WTC11 (cell line): ENCODE measurements at regions not wholly inside any gene's neighbourhood (a gene's known extent, or its start where the extent isn't known, plus 50 kb on each side); places are given as distances from the start of the nearest gene placed in this dataset.

Experiments
- ATAC-seq: fragments of 200-7000 bp; cut with Tn5 transposase; 2 replicates; pipeline ENCODE4 v1.10.0; 2021; ENCODE audit warnings: mild to moderate bottlenecking, moderate library complexity
- CTCF ChIA-PET: fragments of 300-600 bp; sonication (Branson Sonifier 250); formaldehyde crosslinking; loops from one replicate; lab custom pipeline; 2021; ENCODE audit warnings: antibody characterized with exemption; lab: Charles Lee
- POLR2A ChIA-PET: fragments of 350-600 bp; sonication (Branson Sonifier 250); formaldehyde crosslinking; loops from one replicate; lab custom pipeline; 2021; ENCODE audit warnings: antibody characterized with exemption; lab: Charles Lee
- DNase-seq: peaks from one replicate; pipeline ENCODE4 v3.0.0; 2021; ENCODE audit warnings: low spot score
- H3K27ac Mint-ChIP-seq: 2 replicates; pipeline ENCODE4 v1.8.0; 2021; ENCODE audit warnings: mixed read lengths
- H3K27me3 Mint-ChIP-seq: 2 replicates; pipeline ENCODE4 v1.8.0; 2021; ENCODE audit warnings: low read depth, mild to moderate bottlenecking, moderate library complexity, mixed read lengths
- H3K36me3 Mint-ChIP-seq: 2 replicates; pipeline ENCODE4 v1.8.0; 2021; ENCODE audit warnings: mixed read lengths
- H3K4me1 Mint-ChIP-seq: 2 replicates; pipeline ENCODE4 v1.8.0; 2022; ENCODE audit warnings: mixed read lengths
- H3K4me3 Mint-ChIP-seq: 2 replicates; pipeline ENCODE4 v1.8.0; 2021; ENCODE audit warnings: mild to moderate bottlenecking, moderate library complexity, mixed read lengths
- H3K9me3 Mint-ChIP-seq: 2 replicates; pipeline ENCODE4 v1.8.0; 2021; ENCODE audit warnings: mixed read lengths
- ATF1 ChIP-seq: sonication (generic); formaldehyde crosslinking; IDR thresholded peaks from 2 replicates; pipeline ENCODE4 v1.8.1; 2023; ENCODE audit warnings: mild to moderate bottlenecking, moderate library complexity, missing genetic modification reagents
- EMX1 ChIP-seq: fragments of 250-450 bp; sonication (Bioruptor Pico); IDR thresholded peaks from 2 replicates; pipeline ENCODE4 v1.8.0; 2021; ENCODE audit warnings: mild to moderate bottlenecking
- ESRRA ChIP-seq: sonication (generic); formaldehyde crosslinking; IDR thresholded peaks from 2 replicates; pipeline ENCODE4 v1.8.1; 2022; ENCODE audit warnings: mild to moderate bottlenecking, missing genetic modification reagents, borderline replicate concordance
- FOXJ3 ChIP-seq: sonication (generic); formaldehyde crosslinking; IDR thresholded peaks from 2 replicates; pipeline ENCODE4 v1.9.0; 2021; ENCODE audit warnings: missing genetic modification reagents, mild to moderate bottlenecking, borderline replicate concordance
- IRF2 ChIP-seq: sonication (generic); formaldehyde crosslinking; IDR thresholded peaks from 2 replicates; pipeline ENCODE4 v1.8.0; 2022; ENCODE audit warnings: low read depth, missing genetic modification reagents, borderline replicate concordance
- KAT7 ChIP-seq: sonication (generic); formaldehyde crosslinking; IDR thresholded peaks from 2 replicates; pipeline ENCODE4 v1.8.1; 2023; ENCODE audit warnings: missing genetic modification reagents, mild to moderate bottlenecking, borderline replicate concordance
- MXD4 ChIP-seq: fragments of 250-450 bp; sonication (Bioruptor Pico); IDR thresholded peaks from 2 replicates; pipeline ENCODE4 v1.8.0; 2021; ENCODE audit warnings: mild to moderate bottlenecking, moderate library complexity, borderline replicate concordance
- NR1H2 ChIP-seq: sonication (generic); formaldehyde crosslinking; IDR thresholded peaks from 2 replicates; pipeline ENCODE4 v1.9.0; 2021; ENCODE audit warnings: mild to moderate bottlenecking, moderate library complexity, missing genetic modification reagents
- SP1 ChIP-seq: sonication (generic); formaldehyde crosslinking; conservative IDR thresholded peaks from 2 replicates; pipeline ENCODE4 v1.8.1; 2022; ENCODE audit warnings: missing genetic modification reagents
- TCF7 ChIP-seq: sonication (generic); formaldehyde crosslinking; IDR thresholded peaks from 2 replicates; pipeline ENCODE4 v1.8.0; 2022; ENCODE audit warnings: mild to moderate bottlenecking, low read depth, missing genetic modification reagents, moderate library complexity
- TEAD4 ChIP-seq: sonication (generic); formaldehyde crosslinking; IDR thresholded peaks from 2 replicates; pipeline ENCODE4 v1.8.0; 2022; ENCODE audit warnings: mild to moderate bottlenecking, missing genetic modification reagents
- TP53 ChIP-seq: sonication (generic); formaldehyde crosslinking; IDR thresholded peaks from 2 replicates; pipeline ENCODE4 v1.8.1; 2023; ENCODE audit warnings: mild to moderate bottlenecking, missing genetic modification reagents
- ZNF232 ChIP-seq: sonication (generic); formaldehyde crosslinking; IDR thresholded peaks from 2 replicates; pipeline ENCODE4 v1.8.0; 2022; ENCODE audit warnings: mild to moderate bottlenecking, missing genetic modification reagents
- TF ChIP-seq, protein P1 (sequence below): fragments of 250-450 bp; sonication (Bioruptor Pico); IDR thresholded peaks from 2 replicates; pipeline ENCODE4 v1.9.0; 2021; ENCODE audit warnings: mild to moderate bottlenecking, borderline replicate concordance
- TF ChIP-seq, protein P2 (sequence below): sonication (generic); formaldehyde crosslinking; IDR thresholded peaks from 2 replicates; pipeline ENCODE4 v1.8.1; 2022; ENCODE audit warnings: mild to moderate bottlenecking, missing genetic modification reagents, moderate library complexity, borderline replicate concordance
- TF ChIP-seq, protein P3 (sequence below): sonication (generic); formaldehyde crosslinking; IDR thresholded peaks from 2 replicates; pipeline ENCODE4 v1.8.0; 2023; ENCODE audit warnings: mild to moderate bottlenecking, missing genetic modification reagents
- TF ChIP-seq, protein P4 (sequence below): fragments of 250-450 bp; sonication (Bioruptor Pico); IDR thresholded peaks from 2 replicates; pipeline ENCODE4 v1.9.0; 2021; ENCODE audit warnings: moderate library complexity, mild to moderate bottlenecking, inconsistent platforms, borderline replicate concordance

DNA sequence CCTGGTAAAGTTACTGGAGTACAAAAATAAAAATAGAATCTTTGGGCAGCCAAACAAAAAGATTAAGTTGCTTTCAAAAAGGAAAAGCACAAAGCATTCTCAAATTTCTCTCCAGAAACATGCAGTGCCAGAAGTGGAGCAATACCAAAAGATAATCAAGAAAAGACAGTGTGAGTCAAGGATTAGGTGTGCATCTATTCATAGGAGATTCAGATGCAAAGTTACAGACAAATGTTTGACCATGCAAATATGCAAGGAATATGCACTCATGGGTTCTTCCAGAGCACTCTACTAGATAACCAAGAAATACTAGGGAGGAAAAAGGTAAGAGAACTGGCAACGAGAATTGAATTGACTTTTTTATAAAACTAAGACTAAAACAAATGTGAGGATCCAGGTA, 51.8 kb upstream of the CDH20 start (continued):
- TF ChIP-seq, protein P1, sequence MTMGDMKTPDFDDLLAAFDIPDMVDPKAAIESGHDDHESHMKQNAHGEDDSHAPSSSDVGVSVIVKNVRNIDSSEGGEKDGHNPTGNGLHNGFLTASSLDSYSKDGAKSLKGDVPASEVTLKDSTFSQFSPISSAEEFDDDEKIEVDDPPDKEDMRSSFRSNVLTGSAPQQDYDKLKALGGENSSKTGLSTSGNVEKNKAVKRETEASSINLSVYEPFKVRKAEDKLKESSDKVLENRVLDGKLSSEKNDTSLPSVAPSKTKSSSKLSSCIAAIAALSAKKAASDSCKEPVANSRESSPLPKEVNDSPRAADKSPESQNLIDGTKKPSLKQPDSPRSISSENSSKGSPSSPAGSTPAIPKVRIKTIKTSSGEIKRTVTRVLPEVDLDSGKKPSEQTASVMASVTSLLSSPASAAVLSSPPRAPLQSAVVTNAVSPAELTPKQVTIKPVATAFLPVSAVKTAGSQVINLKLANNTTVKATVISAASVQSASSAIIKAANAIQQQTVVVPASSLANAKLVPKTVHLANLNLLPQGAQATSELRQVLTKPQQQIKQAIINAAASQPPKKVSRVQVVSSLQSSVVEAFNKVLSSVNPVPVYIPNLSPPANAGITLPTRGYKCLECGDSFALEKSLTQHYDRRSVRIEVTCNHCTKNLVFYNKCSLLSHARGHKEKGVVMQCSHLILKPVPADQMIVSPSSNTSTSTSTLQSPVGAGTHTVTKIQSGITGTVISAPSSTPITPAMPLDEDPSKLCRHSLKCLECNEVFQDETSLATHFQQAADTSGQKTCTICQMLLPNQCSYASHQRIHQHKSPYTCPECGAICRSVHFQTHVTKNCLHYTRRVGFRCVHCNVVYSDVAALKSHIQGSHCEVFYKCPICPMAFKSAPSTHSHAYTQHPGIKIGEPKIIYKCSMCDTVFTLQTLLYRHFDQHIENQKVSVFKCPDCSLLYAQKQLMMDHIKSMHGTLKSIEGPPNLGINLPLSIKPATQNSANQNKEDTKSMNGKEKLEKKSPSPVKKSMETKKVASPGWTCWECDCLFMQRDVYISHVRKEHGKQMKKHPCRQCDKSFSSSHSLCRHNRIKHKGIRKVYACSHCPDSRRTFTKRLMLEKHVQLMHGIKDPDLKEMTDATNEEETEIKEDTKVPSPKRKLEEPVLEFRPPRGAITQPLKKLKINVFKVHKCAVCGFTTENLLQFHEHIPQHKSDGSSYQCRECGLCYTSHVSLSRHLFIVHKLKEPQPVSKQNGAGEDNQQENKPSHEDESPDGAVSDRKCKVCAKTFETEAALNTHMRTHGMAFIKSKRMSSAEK (CRISPR knock-in tag), result no peak
- TF ChIP-seq IRF2 (CRISPR knock-in tag) (no peak), TP53 (CRISPR knock-in tag) (no peak), ESRRA (CRISPR knock-in tag) (no peak), ZNF232 (no peak), TCF7 (CRISPR knock-in tag) (no peak), KAT7 (CRISPR knock-in tag) (no peak), EMX1 (CRISPR knock-in tag) (no peak), MXD4 (CRISPR knock-in tag) (no peak), NR1H2 (CRISPR knock-in tag) (no peak), TEAD4 (CRISPR knock-in tag) (no peak)
- TF ChIP-seq, protein P2, sequence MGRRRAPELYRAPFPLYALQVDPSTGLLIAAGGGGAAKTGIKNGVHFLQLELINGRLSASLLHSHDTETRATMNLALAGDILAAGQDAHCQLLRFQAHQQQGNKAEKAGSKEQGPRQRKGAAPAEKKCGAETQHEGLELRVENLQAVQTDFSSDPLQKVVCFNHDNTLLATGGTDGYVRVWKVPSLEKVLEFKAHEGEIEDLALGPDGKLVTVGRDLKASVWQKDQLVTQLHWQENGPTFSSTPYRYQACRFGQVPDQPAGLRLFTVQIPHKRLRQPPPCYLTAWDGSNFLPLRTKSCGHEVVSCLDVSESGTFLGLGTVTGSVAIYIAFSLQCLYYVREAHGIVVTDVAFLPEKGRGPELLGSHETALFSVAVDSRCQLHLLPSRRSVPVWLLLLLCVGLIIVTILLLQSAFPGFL (CRISPR knock-in tag), result no peak

DNA sequence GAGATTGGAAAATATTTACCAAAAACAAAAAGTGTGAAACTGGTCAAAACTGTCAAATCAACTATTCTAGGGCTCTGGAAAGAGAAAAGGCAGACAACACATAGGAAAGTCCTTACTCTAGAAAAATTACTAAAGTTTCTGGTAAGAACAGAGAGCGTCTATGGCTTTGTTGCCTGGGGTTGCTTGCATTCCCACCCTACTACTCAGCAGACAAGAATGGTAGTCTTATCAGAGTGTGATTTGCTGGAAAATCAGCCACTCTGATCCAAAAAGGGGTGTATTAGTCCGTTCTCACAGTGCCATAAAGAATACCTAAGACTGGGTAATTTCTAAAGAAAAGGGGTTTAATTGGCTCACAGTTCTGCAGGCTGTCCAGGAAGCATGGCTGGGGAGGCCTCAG, 50.3 kb upstream of the CDH20 start:
- TF ChIP-seq, protein P3, sequence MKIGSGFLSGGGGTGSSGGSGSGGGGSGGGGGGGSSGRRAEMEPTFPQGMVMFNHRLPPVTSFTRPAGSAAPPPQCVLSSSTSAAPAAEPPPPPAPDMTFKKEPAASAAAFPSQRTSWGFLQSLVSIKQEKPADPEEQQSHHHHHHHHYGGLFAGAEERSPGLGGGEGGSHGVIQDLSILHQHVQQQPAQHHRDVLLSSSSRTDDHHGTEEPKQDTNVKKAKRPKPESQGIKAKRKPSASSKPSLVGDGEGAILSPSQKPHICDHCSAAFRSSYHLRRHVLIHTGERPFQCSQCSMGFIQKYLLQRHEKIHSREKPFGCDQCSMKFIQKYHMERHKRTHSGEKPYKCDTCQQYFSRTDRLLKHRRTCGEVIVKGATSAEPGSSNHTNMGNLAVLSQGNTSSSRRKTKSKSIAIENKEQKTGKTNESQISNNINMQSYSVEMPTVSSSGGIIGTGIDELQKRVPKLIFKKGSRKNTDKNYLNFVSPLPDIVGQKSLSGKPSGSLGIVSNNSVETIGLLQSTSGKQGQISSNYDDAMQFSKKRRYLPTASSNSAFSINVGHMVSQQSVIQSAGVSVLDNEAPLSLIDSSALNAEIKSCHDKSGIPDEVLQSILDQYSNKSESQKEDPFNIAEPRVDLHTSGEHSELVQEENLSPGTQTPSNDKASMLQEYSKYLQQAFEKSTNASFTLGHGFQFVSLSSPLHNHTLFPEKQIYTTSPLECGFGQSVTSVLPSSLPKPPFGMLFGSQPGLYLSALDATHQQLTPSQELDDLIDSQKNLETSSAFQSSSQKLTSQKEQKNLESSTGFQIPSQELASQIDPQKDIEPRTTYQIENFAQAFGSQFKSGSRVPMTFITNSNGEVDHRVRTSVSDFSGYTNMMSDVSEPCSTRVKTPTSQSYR (CRISPR knock-in tag), result no peak
- TF ChIP-seq, protein P4, sequence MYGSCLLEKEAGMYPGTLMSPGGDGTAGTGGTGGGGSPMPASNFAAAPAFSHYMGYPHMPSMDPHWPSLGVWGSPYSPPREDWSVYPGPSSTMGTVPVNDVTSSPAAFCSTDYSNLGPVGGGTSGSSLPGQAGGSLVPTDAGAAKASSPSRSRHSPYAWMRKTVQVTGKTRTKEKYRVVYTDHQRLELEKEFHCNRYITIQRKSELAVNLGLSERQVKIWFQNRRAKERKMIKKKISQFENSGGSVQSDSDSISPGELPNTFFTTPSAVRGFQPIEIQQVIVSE (CRISPR knock-in tag), result no peak
- TF ChIP-seq FOXJ3 (CRISPR knock-in tag), result no peak
- TF ChIP-seq SP1 (CRISPR knock-in tag), result no peak
- TF ChIP-seq ATF1 (CRISPR knock-in tag), result no peak
- Mint-ChIP-seq H3K27me3 (peaks cover 11% of the 10 kb centered on the region), H3K4me1 (peaks cover 24% of the 10 kb centered on the region), H3K4me3 (no peak overlapping the region), H3K27ac (no peak overlapping the region), H3K9me3 (peaks cover 21% of the 10 kb centered on the region), H3K36me3 (peaks cover 13% of the 10 kb centered on the region)
- ChIA-PET CTCF (no interaction called here), POLR2A (no interaction called here)
- ATAC-seq (no peak), DNase-seq (no peak)
